ENCODE measurements at regions not wholly inside any gene's neighbourhood (a gene's known extent, or its start where the extent isn't known, plus 50 kb on each side); places are given as distances from the start of the nearest gene placed in this dataset.

DNA sequence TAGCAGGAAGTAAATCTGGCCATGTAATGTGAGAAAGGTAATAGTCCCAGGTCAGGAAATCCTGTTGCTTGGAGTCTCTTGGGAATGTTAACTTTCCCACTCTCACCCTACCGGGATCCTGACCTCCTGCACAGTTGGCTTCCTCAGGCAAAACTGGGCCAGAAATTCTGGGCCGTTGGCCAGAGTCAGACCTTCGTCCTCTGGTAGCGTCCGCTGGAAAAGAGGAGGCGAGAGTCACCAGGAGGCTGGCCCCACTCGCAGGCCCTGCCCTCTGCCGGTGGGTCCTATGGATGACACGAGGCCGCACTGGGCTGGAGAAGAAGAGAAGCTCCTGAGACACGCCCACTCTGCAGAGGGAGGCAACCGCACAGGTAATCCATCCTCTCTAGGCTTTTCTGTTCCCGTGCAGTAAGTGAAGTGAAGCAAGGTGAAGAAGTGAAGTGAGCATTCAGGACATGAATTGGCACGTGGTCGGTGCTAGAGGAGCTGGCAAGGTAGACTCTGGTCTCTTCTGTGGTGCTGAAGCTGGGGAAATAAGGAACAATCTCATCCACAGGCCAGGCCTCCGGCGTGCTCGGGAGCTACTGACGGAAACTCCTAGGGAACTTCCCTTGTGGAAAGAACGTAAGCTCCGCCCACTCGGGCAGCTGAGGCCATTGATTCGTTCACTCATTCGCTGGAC is 182.7 kb upstream of the GLI2 start:
- H3K23me2 ChIP-seq (ENCODE audit: insufficient read length, low read depth, low read length, poor library complexity, severe bottlenecking) = peaks cover 3% of the 10 kb centered on the region
- Mint-ChIP-seq H3K9me3 (no peaks in the 10 kb centered on the region; a peak in 1 of 5 replicates), H3K36me3 (ENCODE audit: insufficient read depth in 1 of 3, low read depth in 3 of 3) (no peaks in the 10 kb centered on the region), H3K4me3 (peak overlapping the region; percentile 55 to 69), H3K4me1 (peaks cover 3 to 13% of the 10 kb centered on the region in 2 experiments; a peak in 3 of 4 replicates), H3K27ac (no peak overlapping the region; a peak in 1 of 7 replicates), H3K27me3 (ENCODE audit: low read depth) (peaks cover 92% of the 10 kb centered on the region)
- H3K79me2 ChIP-seq (ENCODE audit: insufficient read depth, low read length) = no peaks in the 10 kb centered on the region
- H3K27me3 ChIP-seq (ENCODE audit: insufficient read depth, low read length) = peaks cover 2% of the 10 kb centered on the region; the same call in 1 of the 2 replicates
- no peak overlapping the region for H2BK120ac ChIP-seq (ENCODE audit: low read depth, low read length, poor library complexity, severe bottlenecking)
- H3K14ac ChIP-seq (ENCODE audit: insufficient read depth, low read length) = no peak overlapping the region
- no peak overlapping the region for H3K9ac ChIP-seq (ENCODE audit: extremely low read depth, insufficient read length, low read length)
- H3K79me1 ChIP-seq (ENCODE audit: insufficient read depth, low read depth, low read length, poor library complexity, severe bottlenecking) = no peaks in the 10 kb centered on the region
- WGBS (ENCODE audit: extremely low coverage, insufficient read length, low lambda C conversion rate) = no CpG with 5 or more reads among the region's 24 CpGs
- no peak overlapping the region for H2BK20ac ChIP-seq (ENCODE audit: low read depth, low read length, poor library complexity, severe bottlenecking)
- no peaks in the 10 kb centered on the region for H3K4me1 ChIP-seq (ENCODE audit: insufficient read depth, low read length)
- no peaks in the 10 kb centered on the region for H3K9me3 ChIP-seq (ENCODE audit: control insufficient read depth, low read depth, low read length)
- no peaks in the 10 kb centered on the region for H4K20me1 ChIP-seq (ENCODE audit: control insufficient read depth, insufficient read depth, insufficient read length)
- H2BK12ac ChIP-seq (ENCODE audit: insufficient read length, low read depth, low read length) = no peak overlapping the region
- peak overlapping the region; percentile 73 for H3K4me2 ChIP-seq (ENCODE audit: insufficient read depth, insufficient read length, low read length)
- TF ChIP-seq, protein P1, sequence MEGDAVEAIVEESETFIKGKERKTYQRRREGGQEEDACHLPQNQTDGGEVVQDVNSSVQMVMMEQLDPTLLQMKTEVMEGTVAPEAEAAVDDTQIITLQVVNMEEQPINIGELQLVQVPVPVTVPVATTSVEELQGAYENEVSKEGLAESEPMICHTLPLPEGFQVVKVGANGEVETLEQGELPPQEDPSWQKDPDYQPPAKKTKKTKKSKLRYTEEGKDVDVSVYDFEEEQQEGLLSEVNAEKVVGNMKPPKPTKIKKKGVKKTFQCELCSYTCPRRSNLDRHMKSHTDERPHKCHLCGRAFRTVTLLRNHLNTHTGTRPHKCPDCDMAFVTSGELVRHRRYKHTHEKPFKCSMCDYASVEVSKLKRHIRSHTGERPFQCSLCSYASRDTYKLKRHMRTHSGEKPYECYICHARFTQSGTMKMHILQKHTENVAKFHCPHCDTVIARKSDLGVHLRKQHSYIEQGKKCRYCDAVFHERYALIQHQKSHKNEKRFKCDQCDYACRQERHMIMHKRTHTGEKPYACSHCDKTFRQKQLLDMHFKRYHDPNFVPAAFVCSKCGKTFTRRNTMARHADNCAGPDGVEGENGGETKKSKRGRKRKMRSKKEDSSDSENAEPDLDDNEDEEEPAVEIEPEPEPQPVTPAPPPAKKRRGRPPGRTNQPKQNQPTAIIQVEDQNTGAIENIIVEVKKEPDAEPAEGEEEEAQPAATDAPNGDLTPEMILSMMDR (conservative IDR thresholded peaks at IDR 0.05) = peak; percentile 92
- no peak overlapping the region for H3K23ac ChIP-seq (ENCODE audit: insufficient read length, low read depth, low read length)
- H2AK5ac ChIP-seq (ENCODE audit: insufficient read length, low read length) = no peak overlapping the region
- H4K8ac ChIP-seq (replicated peaks; ENCODE audit: insufficient read length, low read depth, low read length) = no peak overlapping the region
- peak; percentile 95 for DNase-seq
- no peak overlapping the region for H2BK5ac ChIP-seq (ENCODE audit: insufficient read length, low read length)
- H3T11ph ChIP-seq (ENCODE audit: low read length) = no peak overlapping the region
- no peak overlapping the region for H3K56ac ChIP-seq (ENCODE audit: insufficient read length, low read depth, low read length)
- peak overlapping the region; percentile 70 for H2AFZ ChIP-seq (ENCODE audit: low read length)
- no peak overlapping the region for H2BK15ac ChIP-seq (ENCODE audit: low read depth, low read length)
- no peak overlapping the region for H3K18ac ChIP-seq (ENCODE audit: insufficient read length, low read depth, low read length)
- H4K5ac ChIP-seq (ENCODE audit: insufficient read length, low read depth, low read length) = no peak overlapping the region
- no peak overlapping the region for H3K4ac ChIP-seq (ENCODE audit: low read depth, low read length)
- H4K91ac ChIP-seq (ENCODE audit: insufficient read length, low read depth, low read length) = no peak overlapping the region
- H3K27ac ChIP-seq (ENCODE audit: insufficient read length, low read depth, low read length) = no peak overlapping the region

Measured in H9 (cell line).